ENCODE measurements at regions not wholly inside any gene's neighbourhood (a gene's known extent, or its start where the extent isn't known, plus 50 kb on each side); places are given as distances from the start of the nearest gene placed in this dataset.

- Mint-ChIP-seq H3K27me3 (ENCODE audit: low read depth in 2 of 2) (no peaks in the 10 kb centered on the region), H3K4me3 (peak overlapping the region; percentile 68), H3K9me3 (no peaks in the 10 kb centered on the region), H3K27ac (peak overlapping the region; percentile 81 to 90), H3K36me3 (no peaks in the 10 kb centered on the region), H3K4me1 (peaks cover 34 to 43% of the 10 kb centered on the region in 2 donors)
- intact Hi-C loops (cut with micrococcal nuclease): loop anchor here (1.0 to 2.0 kb wide), 3 partner anchors 10 to 172 kb away; no protein-coding TSS in a partner anchor
- peak; percentile 93 to 96 (median 96) for ATAC-seq
- DNase-seq: peak; percentile 46 to 93
- Histone ChIP-seq H3K27me3 (ENCODE audit: control insufficient read depth, insufficient read depth, low read length) (no peaks in the 10 kb centered on the region), H3K4me3 (ENCODE audit: low read length) (no peak overlapping the region), H3K9me3 (ENCODE audit: control insufficient read depth, insufficient read depth, low read length) (no peaks in the 10 kb centered on the region), H3K4me1 (ENCODE audit: control insufficient read depth, insufficient read depth, low read length) (peaks cover 15% of the 10 kb centered on the region), H3K36me3 (ENCODE audit: control insufficient read depth, insufficient read depth, low read length) (no peaks in the 10 kb centered on the region), H3K27ac (ENCODE audit: low read length) (peak overlapping the region; percentile 88)
- TF ChIP-seq, protein P1, sequence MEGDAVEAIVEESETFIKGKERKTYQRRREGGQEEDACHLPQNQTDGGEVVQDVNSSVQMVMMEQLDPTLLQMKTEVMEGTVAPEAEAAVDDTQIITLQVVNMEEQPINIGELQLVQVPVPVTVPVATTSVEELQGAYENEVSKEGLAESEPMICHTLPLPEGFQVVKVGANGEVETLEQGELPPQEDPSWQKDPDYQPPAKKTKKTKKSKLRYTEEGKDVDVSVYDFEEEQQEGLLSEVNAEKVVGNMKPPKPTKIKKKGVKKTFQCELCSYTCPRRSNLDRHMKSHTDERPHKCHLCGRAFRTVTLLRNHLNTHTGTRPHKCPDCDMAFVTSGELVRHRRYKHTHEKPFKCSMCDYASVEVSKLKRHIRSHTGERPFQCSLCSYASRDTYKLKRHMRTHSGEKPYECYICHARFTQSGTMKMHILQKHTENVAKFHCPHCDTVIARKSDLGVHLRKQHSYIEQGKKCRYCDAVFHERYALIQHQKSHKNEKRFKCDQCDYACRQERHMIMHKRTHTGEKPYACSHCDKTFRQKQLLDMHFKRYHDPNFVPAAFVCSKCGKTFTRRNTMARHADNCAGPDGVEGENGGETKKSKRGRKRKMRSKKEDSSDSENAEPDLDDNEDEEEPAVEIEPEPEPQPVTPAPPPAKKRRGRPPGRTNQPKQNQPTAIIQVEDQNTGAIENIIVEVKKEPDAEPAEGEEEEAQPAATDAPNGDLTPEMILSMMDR (IDR thresholded peaks at IDR 0.05): no peak
- WGBS (ENCODE audit: insufficient coverage): 0% methylated on average over 6 of the region's 6 CpGs
Measured at GRCh38 chr1:101112051-101112780, 86.6 kb upstream of the DPH5 start.

GRCh38 chr1:101111461-101111860 lies 85.9 kb upstream of the DPH5 start:
- Histone ChIP-seq H3K4me3 (ENCODE audit: low read length) (no peak overlapping the region), H3K36me3 (ENCODE audit: control insufficient read depth, insufficient read depth, low read length) (no peaks in the 10 kb centered on the region), H3K27ac (ENCODE audit: low read length) (peak overlapping the region; percentile 88), H3K4me1 (ENCODE audit: control insufficient read depth, insufficient read depth, low read length) (peaks cover 15% of the 10 kb centered on the region), H3K9me3 (ENCODE audit: control insufficient read depth, insufficient read depth, low read length) (no peaks in the 10 kb centered on the region), H3K27me3 (ENCODE audit: control insufficient read depth, insufficient read depth, low read length) (no peaks in the 10 kb centered on the region)
- Mint-ChIP-seq H3K27me3 (ENCODE audit: low read depth in 2 of 2) (no peaks in the 10 kb centered on the region), H3K4me3 (peak overlapping the region; percentile 68), H3K36me3 (no peaks in the 10 kb centered on the region), H3K4me1 (peaks cover 34 to 43% of the 10 kb centered on the region in 2 donors), H3K9me3 (no peaks in the 10 kb centered on the region), H3K27ac (peak overlapping the region; percentile 81 to 90)
- DNase-seq: no peak
- 100% methylated on average over 1 of the region's 1 CpG for WGBS (ENCODE audit: insufficient coverage)
- no peak for ATAC-seq
- TF ChIP-seq, protein P1 (IDR thresholded peaks at IDR 0.05): no peak
- intact Hi-C loops (cut with micrococcal nuclease): no loop called here

GRCh38 chr1:101109791-101110190 lies 84.2 kb upstream of the DPH5 start:
- ATAC-seq: no peak
- intact Hi-C loops (cut with micrococcal nuclease): no loop called here

More at GRCh38 chr1:101109791-101110190, 84.2 kb upstream of the DPH5 start:
- no peak overlapping the region for H3K4me3 ChIP-seq (ENCODE audit: low read length)
- H3K36me3 ChIP-seq (ENCODE audit: control insufficient read depth, insufficient read depth, low read length): no peaks in the 10 kb centered on the region
- H3K4me1 ChIP-seq (ENCODE audit: control insufficient read depth, insufficient read depth, low read length): peaks cover 15% of the 10 kb centered on the region
- 100% methylated on average over 1 of the region's 1 CpG for WGBS (ENCODE audit: insufficient coverage)
- Mint-ChIP-seq H3K36me3 (no peaks in the 10 kb centered on the region), H3K4me1 (peaks cover 29 to 37% of the 10 kb centered on the region in 2 donors), H3K27ac (peak overlapping the region in 1 of 2 donors; percentile 90), H3K9me3 (no peaks in the 10 kb centered on the region), H3K4me3 (no peak overlapping the region), H3K27me3 (ENCODE audit: low read depth in 2 of 2) (no peaks in the 10 kb centered on the region)
- TF ChIP-seq, protein P1 (IDR thresholded peaks at IDR 0.05): no peak
- no peak for DNase-seq
- H3K9me3 ChIP-seq (ENCODE audit: control insufficient read depth, insufficient read depth, low read length): no peaks in the 10 kb centered on the region
- H3K27ac ChIP-seq (ENCODE audit: low read length): no peak overlapping the region
- H3K27me3 ChIP-seq (ENCODE audit: control insufficient read depth, insufficient read depth, low read length): no peaks in the 10 kb centered on the region

All from natural killer cell (primary cell).